K562 (cell line): ENCODE measurements at regions not wholly inside any gene's neighbourhood (a gene's known extent, or its start where the extent isn't known, plus 50 kb on each side); places are given as distances from the start of the nearest gene placed in this dataset.

Source experiments
- BHLHE40 ChIP-seq: IDR thresholded peaks from 2 replicates; pipeline ENCODE4 v1.6.1; 2011; ENCODE audit warnings: low read length, improper control_type of control experiment
- JUN ChIP-seq, 2 experiments: sonication (generic) in 1 of 2; formaldehyde crosslinking in 1 of 2; IDR thresholded peaks; 2 replicates each; pipeline versions ENCODE4 v1.6.1 to v1.8.0; 2012 to 2022; ENCODE audit warnings: borderline replicate concordance in 2 of 2, mild to moderate bottlenecking in 2 of 2, improper control_type of control experiment in 1 of 2, low read depth in 1 of 2, low read length in 1 of 2, missing genetic modification reagents in 1 of 2
- MEF2A ChIP-seq: IDR thresholded peaks from 2 replicates; pipeline ENCODE4 v1.6.1; 2011; ENCODE audit warnings: low read depth, mild to moderate bottlenecking, low read length, moderate library complexity; ENCODE audit not compliant: control insufficient read depth
- MITF ChIP-seq: IDR thresholded peaks from 2 replicates; pipeline ENCODE4 v1.6.1; 2014; ENCODE audit warnings: antibody characterized with exemption
- NRF1 ChIP-seq, 2 experiments: fragments of 450-650 bp; IDR thresholded peaks in 1 of 2; conservative IDR thresholded peaks in 1 of 2; 2 replicates each; pipeline ENCODE4 v1.6.1; 2014; ENCODE audit warnings: mild to moderate bottlenecking in 2 of 2
- POLR2AphosphoS5 ChIP-seq: IDR thresholded peaks from 2 replicates; pipeline ENCODE4 v1.6.1; 2011; ENCODE audit warnings: mild to moderate bottlenecking, low read depth, low read length, moderate library complexity; ENCODE audit not compliant: control insufficient read depth, insufficient read depth
- POLR2B ChIP-seq: fragments of 450-650 bp; IDR thresholded peaks from 2 replicates; pipeline ENCODE4 v1.6.1; 2018; ENCODE audit warnings: low read depth; ENCODE audit not compliant: partially characterized antibody
- SNRNP70 ChIP-seq: fragments of 200-400 bp; formaldehyde crosslinking; optimal IDR thresholded peaks from 2 replicates; pipeline ENCODE3; 2017; ENCODE audit warnings: low read depth, low read length
- SRSF3 ChIP-seq: fragments of 200-400 bp; formaldehyde crosslinking; IDR thresholded peaks from 2 replicates; pipeline ENCODE4 v1.6.1; 2016; ENCODE audit warnings: mild to moderate bottlenecking, low read length, moderate library complexity; ENCODE audit not compliant: insufficient read depth
- TAF9B ChIP-seq: fragments of 450-650 bp; IDR thresholded peaks from 2 replicates; pipeline ENCODE4 v1.6.1; 2018; ENCODE audit warnings: mild to moderate bottlenecking; ENCODE audit not compliant: partially characterized antibody
- TFE3 ChIP-seq: fragments of 450-650 bp; formaldehyde crosslinking; IDR thresholded peaks from 2 replicates; pipeline ENCODE4 v1.4.0; 2020; ENCODE audit warnings: mild to moderate bottlenecking, mixed read lengths
- USF1 ChIP-seq: sonication (generic); formaldehyde crosslinking; IDR thresholded peaks from 2 replicates; pipeline ENCODE4 v1.9.0; 2022; ENCODE audit warnings: mild to moderate bottlenecking, missing genetic modification reagents
- USF2 ChIP-seq: sonication (generic); formaldehyde crosslinking; IDR thresholded peaks from 2 replicates; pipeline ENCODE4 v1.5.0; 2020; ENCODE audit warnings: missing genetic modification reagents
- ZNF134 ChIP-seq: fragments of 250-450 bp; sonication (Bioruptor Pico); conservative IDR thresholded peaks from 2 replicates; pipeline ENCODE4 v1.4.0; 2020
- TF ChIP-seq, protein P1 (sequence below): fragments of 450-650 bp; IDR thresholded peaks from 2 replicates; pipeline ENCODE4 v1.6.1; 2016; ENCODE audit warnings: antibody characterized with exemption
- TF ChIP-seq, protein P2 (sequence below), 2 experiments: fragments of 450-650 bp in 1 of 2; sonication (generic) in 1 of 2; formaldehyde crosslinking in 1 of 2; IDR thresholded peaks in 1 of 2; conservative IDR thresholded peaks in 1 of 2; 2 replicates each; pipeline versions ENCODE4 v1.6.1 to v1.8.1; 2016 to 2023; ENCODE audit warnings: mild to moderate bottlenecking in 2 of 2, moderate library complexity in 2 of 2, inconsistent platforms in 1 of 2, missing genetic modification reagents in 1 of 2

DNA sequence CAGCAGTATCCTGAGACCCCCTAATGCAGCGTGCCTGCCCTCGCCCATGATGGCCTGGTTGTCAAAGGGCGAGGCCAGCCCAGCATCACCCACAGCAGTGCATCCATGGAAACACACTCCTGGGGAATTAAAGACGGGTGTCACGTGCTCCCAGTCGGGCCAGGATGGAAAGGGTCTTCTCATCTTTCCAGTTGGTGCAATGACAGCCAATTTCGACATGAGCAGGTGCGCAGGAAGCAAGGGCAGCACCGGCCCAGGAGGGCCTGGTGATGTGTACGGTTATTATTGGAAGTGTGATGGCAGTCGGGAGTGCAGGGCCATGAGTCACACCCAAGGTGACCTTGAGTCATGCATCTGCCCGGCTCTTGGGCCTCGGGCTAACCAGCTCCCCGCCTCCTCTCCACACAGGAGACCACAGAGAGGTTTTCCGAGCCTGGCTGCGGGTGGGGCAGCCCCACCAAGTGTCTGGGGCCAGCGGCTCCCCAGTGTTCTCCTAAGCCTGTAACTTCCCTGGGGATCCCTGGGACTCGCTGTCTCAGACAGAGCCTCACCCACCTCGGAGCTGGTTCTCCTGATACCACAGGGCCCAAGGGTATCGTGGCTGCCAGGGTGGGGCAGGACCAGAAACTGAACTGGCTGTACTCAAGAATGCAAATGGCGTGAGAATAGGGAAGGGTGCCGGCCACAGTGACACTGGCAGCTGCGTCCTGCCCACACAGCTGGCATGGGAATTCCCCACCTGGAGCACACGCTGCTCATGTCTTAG lies 119.8 kb downstream of the SIK1 start (continued):
- TF ChIP-seq, protein P1, sequence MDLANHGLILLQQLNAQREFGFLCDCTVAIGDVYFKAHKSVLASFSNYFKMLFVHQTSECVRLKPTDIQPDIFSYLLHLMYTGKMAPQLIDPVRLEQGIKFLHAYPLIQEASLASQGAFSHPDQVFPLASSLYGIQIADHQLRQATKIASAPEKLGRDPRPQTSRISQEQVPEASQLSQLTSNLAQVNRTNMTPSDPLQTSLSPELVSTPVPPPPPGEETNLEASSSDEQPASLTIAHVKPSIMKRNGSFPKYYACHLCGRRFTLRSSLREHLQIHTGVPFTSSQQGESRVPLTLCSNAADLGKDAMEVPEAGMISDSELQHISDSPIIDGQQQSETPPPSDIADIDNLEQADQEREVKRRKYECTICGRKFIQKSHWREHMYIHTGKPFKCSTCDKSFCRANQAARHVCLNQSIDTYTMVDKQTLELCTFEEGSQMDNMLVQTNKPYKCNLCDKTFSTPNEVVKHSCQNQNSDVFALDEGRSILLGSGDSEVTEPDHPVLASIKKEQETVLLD = no peak
- TF ChIP-seq TAF9B = no peak
- peak; percentile 50 for TF ChIP-seq USF1 (CRISPR knock-in tag)
- TF ChIP-seq SNRNP70 = peak; percentile 25
- no peak for TF ChIP-seq POLR2AphosphoS5
- TF ChIP-seq JUN (IDR thresholded peaks at IDR 0.05; ENCODE audit: borderline replicate concordance, low read depth, low read length) = peak; percentile 88
- TF ChIP-seq JUN (CRISPR knock-in tag; IDR thresholded peaks at IDR 0.05; ENCODE audit: borderline replicate concordance) = no peak
- TF ChIP-seq NRF1 (conservative IDR thresholded peaks at IDR 0.05 in 1 of 2, IDR thresholded peaks at IDR 0.05 in 1 of 2) = peak; percentile 58 to 62
- no peak for TF ChIP-seq SRSF3
- 0 out of 2 replicates have a peak, but pooled peaks have one; percentile 10 for TF ChIP-seq BHLHE40
- peak; percentile 21; the same call in 1 of the 2 replicates for TF ChIP-seq MITF
- TF ChIP-seq, protein P2, sequence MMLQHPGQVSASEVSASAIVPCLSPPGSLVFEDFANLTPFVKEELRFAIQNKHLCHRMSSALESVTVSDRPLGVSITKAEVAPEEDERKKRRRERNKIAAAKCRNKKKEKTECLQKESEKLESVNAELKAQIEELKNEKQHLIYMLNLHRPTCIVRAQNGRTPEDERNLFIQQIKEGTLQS (IDR thresholded peaks at IDR 0.05) = peak; percentile 87
- TF ChIP-seq, protein P2 (CRISPR knock-in tag; conservative IDR thresholded peaks at IDR 0.05) = no peak
- TF ChIP-seq ZNF134 (CRISPR knock-in tag) = no peak
- peak; percentile 13; the same call in 1 of the 2 replicates for TF ChIP-seq TFE3
- 0 out of 2 replicates have a peak, but pooled peaks have one; percentile 12 for TF ChIP-seq USF2 (CRISPR knock-in tag)
- peak; percentile 42; the same call in 1 of the 2 replicates for TF ChIP-seq MEF2A
- no peak for TF ChIP-seq POLR2B
